Mammary epithelial cell (primary cell): ENCODE measurements at regions not wholly inside any gene's neighbourhood (a gene's known extent, or its start where the extent isn't known, plus 50 kb on each side); places are given as distances from the start of the nearest gene placed in this dataset.

Experiments used
- EZH2 ChIP-seq: IDR thresholded peaks from 2 replicates; pipeline ENCODE4 v1.6.1; 2012; ENCODE audit warnings: low read length, inconsistent platforms, borderline replicate concordance
- TF ChIP-seq, protein P1 (sequence below), 2 donors: IDR thresholded peaks in 1 of 2; conservative IDR thresholded peaks in 1 of 2; 2 replicates each; pipeline ENCODE4 v1.5.1; 2011 to 2012; ENCODE audit warnings: inconsistent platforms in 2 of 2, low read length in 2 of 2, mild to moderate bottlenecking in 2 of 2, control low read depth in 1 of 2, low read depth in 1 of 2; ENCODE audit not compliant: insufficient read depth in 1 of 2; ENCODE audit errors: extremely low read depth in 1 of 2

DNA sequence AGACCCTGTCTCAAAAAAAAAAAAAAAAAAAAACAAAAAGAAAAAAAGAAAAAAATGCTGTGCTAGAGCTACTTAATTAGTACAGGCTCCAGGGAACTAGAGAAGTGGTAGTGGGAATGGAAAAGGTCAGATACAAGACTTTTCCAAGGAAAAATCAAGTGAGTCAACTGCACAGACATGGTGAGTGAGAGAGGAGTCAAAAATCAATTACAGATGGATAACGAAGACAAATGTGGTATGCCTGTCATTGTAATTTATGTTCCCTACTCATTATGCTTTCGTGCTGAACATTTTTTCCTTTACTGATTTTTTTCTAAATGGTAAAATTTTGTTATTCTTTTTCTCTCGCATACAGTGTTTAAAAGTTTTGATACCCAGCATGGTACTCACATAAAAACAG, 111.5 kb downstream of the MDH1 start:
- TF ChIP-seq, protein P1, sequence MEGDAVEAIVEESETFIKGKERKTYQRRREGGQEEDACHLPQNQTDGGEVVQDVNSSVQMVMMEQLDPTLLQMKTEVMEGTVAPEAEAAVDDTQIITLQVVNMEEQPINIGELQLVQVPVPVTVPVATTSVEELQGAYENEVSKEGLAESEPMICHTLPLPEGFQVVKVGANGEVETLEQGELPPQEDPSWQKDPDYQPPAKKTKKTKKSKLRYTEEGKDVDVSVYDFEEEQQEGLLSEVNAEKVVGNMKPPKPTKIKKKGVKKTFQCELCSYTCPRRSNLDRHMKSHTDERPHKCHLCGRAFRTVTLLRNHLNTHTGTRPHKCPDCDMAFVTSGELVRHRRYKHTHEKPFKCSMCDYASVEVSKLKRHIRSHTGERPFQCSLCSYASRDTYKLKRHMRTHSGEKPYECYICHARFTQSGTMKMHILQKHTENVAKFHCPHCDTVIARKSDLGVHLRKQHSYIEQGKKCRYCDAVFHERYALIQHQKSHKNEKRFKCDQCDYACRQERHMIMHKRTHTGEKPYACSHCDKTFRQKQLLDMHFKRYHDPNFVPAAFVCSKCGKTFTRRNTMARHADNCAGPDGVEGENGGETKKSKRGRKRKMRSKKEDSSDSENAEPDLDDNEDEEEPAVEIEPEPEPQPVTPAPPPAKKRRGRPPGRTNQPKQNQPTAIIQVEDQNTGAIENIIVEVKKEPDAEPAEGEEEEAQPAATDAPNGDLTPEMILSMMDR (conservative IDR thresholded peaks at IDR 0.05 in 1 of 2, IDR thresholded peaks at IDR 0.05 in 1 of 2; ENCODE audit: extremely low read depth in 1 of 2, insufficient read depth in 1 of 2, low read depth in 1 of 2, low read length in 2 of 2) = no peak
- TF ChIP-seq EZH2 = no peak
